ENCODE measurements at regions not wholly inside any gene's neighbourhood (a gene's known extent, or its start where the extent isn't known, plus 50 kb on each side); places are given as distances from the start of the nearest gene placed in this dataset.

DNA sequence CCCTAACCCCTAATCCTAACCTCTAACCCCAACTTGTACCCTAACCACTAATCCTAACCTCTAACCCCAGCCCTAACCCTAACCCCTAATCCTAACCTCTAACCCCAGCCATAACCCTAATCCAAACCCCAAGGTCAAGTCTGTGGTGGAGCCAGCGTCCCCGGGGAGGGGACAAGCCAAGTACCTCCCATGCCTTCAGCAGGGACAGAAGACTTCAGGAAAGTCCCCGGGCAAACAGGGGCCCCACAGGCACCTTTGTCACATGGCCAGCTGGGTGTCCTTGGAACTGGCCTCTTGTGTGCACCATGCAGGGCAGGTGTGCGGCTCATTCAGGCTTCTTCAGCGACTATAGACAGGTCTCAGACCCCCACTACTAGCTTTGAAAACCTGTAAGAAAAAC is 555.8 kb downstream of the BRD1 start:
- H3K27me3 ChIP-seq, result peaks cover 0 to 49% (median 13%) of the 10 kb centered on the region in 9 donors
- DNase-seq, result no peak
- TF ChIP-seq POLR2A (IDR thresholded peaks at IDR 0.05), result no peak
- TF ChIP-seq, protein P1, sequence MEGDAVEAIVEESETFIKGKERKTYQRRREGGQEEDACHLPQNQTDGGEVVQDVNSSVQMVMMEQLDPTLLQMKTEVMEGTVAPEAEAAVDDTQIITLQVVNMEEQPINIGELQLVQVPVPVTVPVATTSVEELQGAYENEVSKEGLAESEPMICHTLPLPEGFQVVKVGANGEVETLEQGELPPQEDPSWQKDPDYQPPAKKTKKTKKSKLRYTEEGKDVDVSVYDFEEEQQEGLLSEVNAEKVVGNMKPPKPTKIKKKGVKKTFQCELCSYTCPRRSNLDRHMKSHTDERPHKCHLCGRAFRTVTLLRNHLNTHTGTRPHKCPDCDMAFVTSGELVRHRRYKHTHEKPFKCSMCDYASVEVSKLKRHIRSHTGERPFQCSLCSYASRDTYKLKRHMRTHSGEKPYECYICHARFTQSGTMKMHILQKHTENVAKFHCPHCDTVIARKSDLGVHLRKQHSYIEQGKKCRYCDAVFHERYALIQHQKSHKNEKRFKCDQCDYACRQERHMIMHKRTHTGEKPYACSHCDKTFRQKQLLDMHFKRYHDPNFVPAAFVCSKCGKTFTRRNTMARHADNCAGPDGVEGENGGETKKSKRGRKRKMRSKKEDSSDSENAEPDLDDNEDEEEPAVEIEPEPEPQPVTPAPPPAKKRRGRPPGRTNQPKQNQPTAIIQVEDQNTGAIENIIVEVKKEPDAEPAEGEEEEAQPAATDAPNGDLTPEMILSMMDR (IDR thresholded peaks at IDR 0.05), result no peak

DNA sequence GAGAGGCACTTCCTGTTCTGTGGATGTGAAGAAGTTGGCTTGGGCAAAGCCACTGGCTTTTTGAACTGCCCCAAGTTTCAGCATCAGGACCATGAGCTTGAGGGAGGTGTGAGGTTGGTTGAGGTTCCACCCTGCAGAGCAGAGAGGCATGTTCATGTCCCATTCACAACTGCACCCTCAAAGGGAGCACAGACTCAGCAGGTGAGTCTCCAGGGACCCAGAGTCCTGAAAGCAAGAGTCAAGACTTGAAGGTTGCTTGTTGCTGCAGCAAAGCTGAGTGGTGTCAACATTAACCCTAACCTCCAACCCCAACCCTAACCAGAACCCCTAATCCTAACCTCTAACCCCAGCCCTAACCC is 556.3 kb downstream of the BRD1 start:
- TF ChIP-seq, protein P1 (IDR thresholded peaks at IDR 0.05), result no peak
- no peak for TF ChIP-seq POLR2A (IDR thresholded peaks at IDR 0.05)
- ATAC-seq (no peak), DNase-seq (no peak)
- Histone ChIP-seq H3K4me3 (no peak overlapping the region), H3K4me1 (no peaks in the 10 kb centered on the region), H3K36me3 (no peaks in the 10 kb centered on the region), H3K9me3 (no peaks in the 10 kb centered on the region), H3K27me3 (peaks cover 0 to 54% (median 16%) of the 10 kb centered on the region in 9 donors), H3K27ac (no peak overlapping the region)
- intact Hi-C loops (cut with DNase I), result no loop called here

More for the DNA sequence above, 555.8 kb downstream of the BRD1 start:
- Histone ChIP-seq H3K4me3 (no peak overlapping the region), H3K4me1 (no peaks in the 10 kb centered on the region), H3K36me3 (no peaks in the 10 kb centered on the region), H3K9me3 (no peaks in the 10 kb centered on the region), H3K27ac (no peak overlapping the region)
- intact Hi-C loops (cut with DNase I), result no loop called here
- ATAC-seq, result no peak
- 52 to 80% (median 73%) methylated on average over 5 of the region's 5 CpGs for WGBS, 4 donors

DNA sequence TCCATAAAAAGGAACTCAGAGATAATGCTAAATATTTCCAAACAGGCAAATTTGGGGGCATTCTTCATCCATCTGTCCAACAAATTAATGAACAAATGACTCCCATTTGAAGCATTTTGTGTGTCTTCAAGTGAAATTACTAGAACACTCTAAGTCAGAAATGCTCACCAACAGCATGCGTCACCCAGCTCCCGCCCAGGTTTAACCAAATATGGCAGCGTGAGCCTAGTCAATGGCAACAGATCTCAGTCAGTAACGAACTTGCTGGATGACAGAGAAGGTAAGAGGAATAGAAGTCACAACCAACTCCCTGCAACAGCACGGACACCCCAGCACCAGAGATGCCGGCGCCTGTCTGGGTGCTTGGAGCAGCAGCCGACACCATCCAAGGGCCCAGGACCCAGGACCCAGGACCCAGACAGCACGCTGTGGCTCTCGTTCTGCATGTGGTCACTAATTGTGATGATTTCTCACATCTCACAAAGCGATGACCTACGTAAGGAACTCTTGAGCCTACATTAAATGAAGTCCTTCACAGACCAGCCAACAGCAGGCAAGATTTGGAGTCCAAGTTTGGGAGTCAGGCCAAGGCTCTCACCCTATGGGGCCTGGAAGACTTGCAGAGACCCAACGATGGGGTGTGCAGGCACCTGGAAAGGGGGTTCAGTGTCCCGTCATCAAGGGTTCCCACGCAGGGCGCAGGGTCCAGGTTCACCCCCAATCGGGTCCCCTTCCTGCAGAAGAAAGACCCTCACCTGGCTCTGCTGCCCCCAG is 556.9 kb downstream of the BRD1 start:
- 83 to 89% (median 87%) methylated on average over 12 to 17 of the region's 17 CpGs for WGBS, 4 donors
- H3K27me3 ChIP-seq, result peaks cover 0 to 55% (median 16%) of the 10 kb centered on the region in 9 donors
- H3K9me3 ChIP-seq, result no peaks in the 10 kb centered on the region
- ATAC-seq, result no peak
- no peak overlapping the region for H3K27ac ChIP-seq
- TF ChIP-seq POLR2A (IDR thresholded peaks at IDR 0.05), result no peak
- TF ChIP-seq, protein P1 (IDR thresholded peaks at IDR 0.05), result no peak
- intact Hi-C loops (cut with DNase I), result no loop called here
- no peaks in the 10 kb centered on the region for H3K4me1 ChIP-seq
- H3K4me3 ChIP-seq, result no peak overlapping the region
- DNase-seq, result no peak
- H3K36me3 ChIP-seq, result no peaks in the 10 kb centered on the region

DNA sequence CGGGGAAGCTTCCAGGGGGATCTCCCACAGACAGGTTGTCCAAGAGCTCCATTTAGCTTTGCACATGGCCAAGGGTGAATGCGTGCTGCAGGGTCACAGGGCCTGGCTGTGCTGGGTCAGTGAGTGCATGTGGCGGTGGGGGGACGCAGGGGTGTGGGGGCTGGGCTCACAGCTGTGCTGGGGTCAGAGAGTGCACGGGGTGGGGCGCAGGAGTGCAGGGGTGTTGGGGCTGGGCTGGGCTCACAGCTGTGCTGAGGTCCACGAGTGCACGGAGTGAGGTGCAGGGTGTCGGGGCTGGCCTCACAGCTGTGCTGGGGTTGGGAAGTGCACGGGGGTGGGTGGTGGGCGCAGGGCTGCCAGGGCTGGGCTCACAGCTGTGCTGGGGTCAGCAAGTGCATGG is 557.7 kb downstream of the BRD1 start:
- no peaks in the 10 kb centered on the region for H3K4me1 ChIP-seq
- ATAC-seq (no peak), DNase-seq (no peak)
- no peak overlapping the region for H3K4me3 ChIP-seq
- intact Hi-C loops (cut with DNase I), result no loop called here
- no peaks in the 10 kb centered on the region for H3K9me3 ChIP-seq
- H3K36me3 ChIP-seq, result no peaks in the 10 kb centered on the region
- no peak overlapping the region for H3K27ac ChIP-seq
- H3K27me3 ChIP-seq, result peaks cover 0 to 55% (median 16%) of the 10 kb centered on the region in 9 donors
- TF ChIP-seq POLR2A (IDR thresholded peaks at IDR 0.05), result no peak
- TF ChIP-seq, protein P1 (IDR thresholded peaks at IDR 0.05), result no peak
- 5 to 11% (median 10%) methylated on average over 10 to 11 of the region's 11 CpGs for WGBS, 4 donors

Data from heart left ventricle (tissue), 16 donors.